ENCODE measurements at regions not wholly inside any gene's neighbourhood (a gene's known extent, or its start where the extent isn't known, plus 50 kb on each side); places are given as distances from the start of the nearest gene placed in this dataset.

- TF ChIP-seq AKNA (CRISPR knock-in tag; IDR thresholded peaks at IDR 0.05; ENCODE audit: borderline replicate concordance): no peak
- TF ChIP-seq MEIS2 (CRISPR knock-in tag; IDR thresholded peaks at IDR 0.05): no peak
- no peak for TF ChIP-seq GPN1 (CRISPR knock-in tag; IDR thresholded peaks at IDR 0.05; ENCODE audit: borderline replicate concordance)
- no peak; the same call in 1 of the 2 replicates for TF ChIP-seq HMG20B (CRISPR knock-in tag; conservative IDR thresholded peaks at IDR 0.05)
- no peak for TF ChIP-seq SMAD9 (CRISPR knock-in tag; IDR thresholded peaks at IDR 0.05)
- TF ChIP-seq MIER3 (CRISPR knock-in tag; IDR thresholded peaks at IDR 0.05; ENCODE audit: borderline replicate concordance): peak; percentile 75; the same call in 1 of the 2 replicates
- no peak for TF ChIP-seq MTF1 (CRISPR knock-in tag; IDR thresholded peaks at IDR 0.05)
- no peak for TF ChIP-seq TCF7 (IDR thresholded peaks at IDR 0.05; ENCODE audit: low read depth)
- TF ChIP-seq HOXA3 (CRISPR knock-in tag; IDR thresholded peaks at IDR 0.05): peak; percentile 25; the same call in 1 of the 2 replicates
- TF ChIP-seq ZNF468 (CRISPR knock-in tag; IDR thresholded peaks at IDR 0.05): no peak
- TF ChIP-seq ARNTL (CRISPR knock-in tag; IDR thresholded peaks at IDR 0.05): no peak
- TF ChIP-seq ZNF432 (CRISPR knock-in tag; IDR thresholded peaks at IDR 0.05; ENCODE audit: borderline replicate concordance): no peak
- no peak for TF ChIP-seq ATF7 (IDR thresholded peaks at IDR 0.05)
- TF ChIP-seq ATF7 (CRISPR knock-in tag; IDR thresholded peaks at IDR 0.05): no peak
- TF ChIP-seq MAFF (IDR thresholded peaks at IDR 0.05; ENCODE audit: low read depth, low read length): peak; percentile 72
- no peak for TF ChIP-seq ZBTB34 (CRISPR knock-in tag; IDR thresholded peaks at IDR 0.05)
- TF ChIP-seq SKI (IDR thresholded peaks at IDR 0.05; ENCODE audit: partially characterized antibody): no peak
- no peak for TF ChIP-seq MAX (IDR thresholded peaks at IDR 0.05)
- TF ChIP-seq POLR2AphosphoS2 (IDR thresholded peaks at IDR 0.05; ENCODE audit: low read depth, low read length): no peak
- TF ChIP-seq ZFP62 (CRISPR knock-in tag; IDR thresholded peaks at IDR 0.05): no peak
- no peak for TF ChIP-seq ZFP36L2 (CRISPR knock-in tag; IDR thresholded peaks at IDR 0.05)
- TF ChIP-seq ZBTB38 (CRISPR knock-in tag; IDR thresholded peaks at IDR 0.05): no peak
- no peak for TF ChIP-seq FOXC1 (CRISPR knock-in tag; IDR thresholded peaks at IDR 0.05; ENCODE audit: borderline replicate concordance)
- no peak for TF ChIP-seq GATA4 (IDR thresholded peaks at IDR 0.05; ENCODE audit: borderline replicate concordance, low read depth)
- TF ChIP-seq NAIF1 (CRISPR knock-in tag; IDR thresholded peaks at IDR 0.05; ENCODE audit: borderline replicate concordance): no peak
- peak in 1 of 2 experiments; percentile 26; a peak in 1 of 4 replicates for TF ChIP-seq NR2F1 (CRISPR knock-in tag; IDR thresholded peaks at IDR 0.05)
- peak; percentile 59; the same call in 1 of the 2 replicates for TF ChIP-seq ZFP1 (CRISPR knock-in tag; IDR thresholded peaks at IDR 0.05)
These were observed 116.3 kb downstream of the OR2B2 start (continued) for GRCh38 chr6:27795697-27796494.

Data from HepG2 (cell line).